NCI-H2107 (cell line): ENCODE measurements at regions not wholly inside any gene's neighbourhood (a gene's known extent, or its start where the extent isn't known, plus 50 kb on each side); places are given as distances from the start of the nearest gene placed in this dataset.
"Not testable (repeated sequence)": the region's sequence is repeated elsewhere in the genome, so short reads cannot be mapped to it uniquely, and the experiment has no call there.

Experiments used
- DNase-seq: peaks from one replicate; lab custom pipeline; 2025; lab: John Stamatoyannopoulos, UW

- no peak for DNase-seq
These were observed 73.2 kb downstream of the ZIC4 start for GRCh38 chr3:147333098-147333497.

GRCh38 chr3:147328711-147329110, 77.6 kb downstream of the ZIC4 start:
- DNase-seq: no peak

- no peak for DNase-seq
These were observed 82.0 kb downstream of the ZIC4 start for GRCh38 chr3:147324356-147324755.

GRCh38 chr3:147318900-147319299, 87.4 kb downstream of the ZIC4 start:
- DNase-seq: no peak

GRCh38 chr3:147317080-147317479, 89.3 kb downstream of the ZIC4 start:
- DNase-seq: not testable (repeated sequence)

GRCh38 chr3:147313513-147313912, 92.8 kb downstream of the ZIC4 start:
- no peak for DNase-seq

GRCh38 chr3:147312786-147313280, 93.5 kb downstream of the ZIC4 start:
- no peak for DNase-seq

GRCh38 chr3:147311716-147312115, 94.6 kb downstream of the ZIC4 start:
- DNase-seq: no peak

- DNase-seq: no peak
These were observed 100.7 kb downstream of the ZIC4 start for GRCh38 chr3:147305533-147306250.

- DNase-seq: no peak
These were observed 101.6 kb downstream of the ZIC4 start for GRCh38 chr3:147304756-147305155.

- no peak for DNase-seq
These were observed 104.6 kb downstream of the ZIC4 start for GRCh38 chr3:147301781-147302180.

- DNase-seq: no peak
These were observed 106.7 kb downstream of the ZIC4 start for GRCh38 chr3:147299656-147300055.

- peak; percentile 7 for DNase-seq
These were observed 107.8 kb downstream of the ZIC4 start for GRCh38 chr3:147298511-147298982.

GRCh38 chr3:147297761-147298350, 108.5 kb downstream of the ZIC4 start:
- DNase-seq: no peak

GRCh38 chr3:147287370-147287769, 119.0 kb downstream of the ZIC4 start:
- DNase-seq: not testable (repeated sequence)

- no peak for DNase-seq
These were observed 136.4 kb downstream of the ZIC4 start for GRCh38 chr3:147269907-147270306.

GRCh38 chr3:147267434-147267833, 138.9 kb downstream of the ZIC4 start:
- DNase-seq: no peak

GRCh38 chr3:147257944-147258343, 148.4 kb downstream of the ZIC4 start:
- DNase-seq: no peak

- DNase-seq: no peak
These were observed 149.6 kb downstream of the ZIC4 start for GRCh38 chr3:147256739-147257138.

GRCh38 chr3:147246906-147247305, 159.4 kb downstream of the ZIC4 start:
- no peak for DNase-seq

- not testable (repeated sequence) for DNase-seq
These were observed 160.7 kb downstream of the ZIC4 start for GRCh38 chr3:147245638-147246037.

- not testable (repeated sequence) for DNase-seq
These were observed 161.3 kb downstream of the ZIC4 start for GRCh38 chr3:147245022-147245421.

- DNase-seq: no peak
These were observed 161.9 kb downstream of the ZIC4 start for GRCh38 chr3:147244397-147244796.

GRCh38 chr3:147240581-147240980, 165.8 kb downstream of the ZIC4 start:
- DNase-seq: no peak
